Suppressor macrophage (primary cell): ENCODE measurements at regions not wholly inside any gene's neighbourhood (a gene's known extent, or its start where the extent isn't known, plus 50 kb on each side); places are given as distances from the start of the nearest gene placed in this dataset.

ENCODE experiments used
- DNase-seq, 4 experiments: peaks; one replicate each; pipeline ENCODE4 v3.0.0-alpha.2; 2020 to 2022

GRCh38 chr21:27083144-27083543 is 116.3 kb upstream of the ADAMTS5 start:
- no peak for DNase-seq

GRCh38 chr21:27082431-27083010 is 115.6 kb upstream of the ADAMTS5 start:
- DNase-seq: no peak

GRCh38 chr21:27079636-27080240 is 112.8 kb upstream of the ADAMTS5 start:
- no peak for DNase-seq

GRCh38 chr21:27078915-27079314 is 112.0 kb upstream of the ADAMTS5 start:
- no peak for DNase-seq

GRCh38 chr21:27077501-27077900 is 110.6 kb upstream of the ADAMTS5 start:
- no peak for DNase-seq

- DNase-seq: no peak
These were observed 109.1 kb upstream of the ADAMTS5 start for GRCh38 chr21:27076025-27076424.

- no peak for DNase-seq
These were observed 104.2 kb upstream of the ADAMTS5 start for GRCh38 chr21:27070861-27071670.

GRCh38 chr21:27068811-27069210 is 101.9 kb upstream of the ADAMTS5 start:
- DNase-seq: no peak

GRCh38 chr21:27067226-27067625 is 100.3 kb upstream of the ADAMTS5 start:
- no peak for DNase-seq

GRCh38 chr21:27062443-27062842 is 95.6 kb upstream of the ADAMTS5 start:
- no peak for DNase-seq

GRCh38 chr21:27061770-27062169 is 94.9 kb upstream of the ADAMTS5 start:
- DNase-seq: no peak

- DNase-seq: no peak
These were observed 93.3 kb upstream of the ADAMTS5 start for GRCh38 chr21:27060190-27060589.

GRCh38 chr21:27058673-27059605 is 92.1 kb upstream of the ADAMTS5 start:
- DNase-seq: no peak

GRCh38 chr21:27057997-27058396 is 91.1 kb upstream of the ADAMTS5 start:
- no peak for DNase-seq

GRCh38 chr21:27047658-27048314 is 80.9 kb upstream of the ADAMTS5 start:
- peak in 1 of 4 experiments; percentile 1 for DNase-seq

GRCh38 chr21:27047283-27047657 is 80.4 kb upstream of the ADAMTS5 start:
- no peak for DNase-seq

GRCh38 chr21:27045281-27045985 is 78.5 kb upstream of the ADAMTS5 start:
- no peak for DNase-seq

GRCh38 chr21:27043377-27043776 is 76.5 kb upstream of the ADAMTS5 start:
- DNase-seq: no peak

- DNase-seq: no peak
These were observed 74.0 kb upstream of the ADAMTS5 start for GRCh38 chr21:27040738-27041469.

- no peak for DNase-seq
These were observed 69.9 kb upstream of the ADAMTS5 start for GRCh38 chr21:27036736-27037301.

GRCh38 chr21:27035791-27036190 is 68.9 kb upstream of the ADAMTS5 start:
- DNase-seq: no peak
